GM12874 (cell line): ENCODE measurements at regions not wholly inside any gene's neighbourhood (a gene's known extent, or its start where the extent isn't known, plus 50 kb on each side); places are given as distances from the start of the nearest gene placed in this dataset.

ENCODE experiments used
- TF ChIP-seq, protein P1 (sequence below): IDR thresholded peaks from 2 replicates; pipeline ENCODE4 v1.5.1; 2011; ENCODE audit warnings: low read depth, mild to moderate bottlenecking, control low read depth, low read length, moderate library complexity; ENCODE audit not compliant: insufficient read depth

DNA sequence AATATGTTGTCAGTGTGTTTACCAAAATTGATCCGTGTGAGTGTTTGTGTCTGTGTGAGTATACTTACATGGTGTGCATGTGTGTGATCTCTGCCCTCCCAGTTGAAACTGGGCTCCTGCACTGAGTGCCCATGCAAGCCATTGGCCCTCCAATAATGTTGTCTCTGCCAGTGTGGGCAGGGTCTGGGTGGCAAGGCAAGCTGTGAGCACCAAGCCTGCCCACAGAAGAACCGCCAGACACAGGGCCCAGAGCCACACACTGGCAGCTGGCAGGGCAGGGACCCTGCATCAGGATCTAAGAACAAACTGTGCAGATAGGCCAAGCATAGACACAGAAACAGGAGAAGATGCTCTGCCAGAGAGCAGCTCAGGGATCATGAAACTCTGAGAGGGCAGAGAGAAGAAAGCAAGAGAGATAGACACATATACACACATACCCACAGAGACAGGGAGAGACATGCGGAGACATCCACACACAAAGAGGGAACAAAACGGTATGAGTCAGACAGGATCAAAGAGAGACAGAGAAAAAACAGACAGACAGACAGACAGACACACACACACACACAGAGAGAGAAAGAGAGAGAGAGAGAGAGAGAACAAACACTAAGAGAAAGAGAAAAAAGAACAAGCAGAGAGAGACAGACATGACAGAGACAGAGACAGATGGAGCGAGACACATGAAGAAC, 555.0 kb downstream of the MID1IP1 start:
- TF ChIP-seq, protein P1, sequence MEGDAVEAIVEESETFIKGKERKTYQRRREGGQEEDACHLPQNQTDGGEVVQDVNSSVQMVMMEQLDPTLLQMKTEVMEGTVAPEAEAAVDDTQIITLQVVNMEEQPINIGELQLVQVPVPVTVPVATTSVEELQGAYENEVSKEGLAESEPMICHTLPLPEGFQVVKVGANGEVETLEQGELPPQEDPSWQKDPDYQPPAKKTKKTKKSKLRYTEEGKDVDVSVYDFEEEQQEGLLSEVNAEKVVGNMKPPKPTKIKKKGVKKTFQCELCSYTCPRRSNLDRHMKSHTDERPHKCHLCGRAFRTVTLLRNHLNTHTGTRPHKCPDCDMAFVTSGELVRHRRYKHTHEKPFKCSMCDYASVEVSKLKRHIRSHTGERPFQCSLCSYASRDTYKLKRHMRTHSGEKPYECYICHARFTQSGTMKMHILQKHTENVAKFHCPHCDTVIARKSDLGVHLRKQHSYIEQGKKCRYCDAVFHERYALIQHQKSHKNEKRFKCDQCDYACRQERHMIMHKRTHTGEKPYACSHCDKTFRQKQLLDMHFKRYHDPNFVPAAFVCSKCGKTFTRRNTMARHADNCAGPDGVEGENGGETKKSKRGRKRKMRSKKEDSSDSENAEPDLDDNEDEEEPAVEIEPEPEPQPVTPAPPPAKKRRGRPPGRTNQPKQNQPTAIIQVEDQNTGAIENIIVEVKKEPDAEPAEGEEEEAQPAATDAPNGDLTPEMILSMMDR: no peak

DNA sequence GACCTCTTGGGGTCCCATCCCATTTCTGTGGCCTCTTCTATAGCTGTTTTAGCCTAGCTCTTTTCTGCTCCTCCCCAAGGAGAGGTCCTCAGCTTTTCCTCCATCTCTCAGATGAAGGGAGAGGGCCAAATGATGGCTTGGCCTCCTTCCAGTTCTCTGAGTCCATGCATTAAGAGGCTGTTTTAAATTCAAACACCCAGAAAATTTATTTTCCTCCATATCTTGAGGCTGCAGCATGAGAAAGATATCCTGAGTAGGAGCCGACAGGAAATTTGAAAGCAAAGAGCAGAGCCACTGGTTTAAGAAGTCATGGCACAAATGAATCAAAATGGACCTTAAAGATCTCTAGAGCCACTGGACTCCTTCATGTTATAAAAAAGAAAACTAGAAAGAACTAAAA, 558.8 kb downstream of the MID1IP1 start:
- TF ChIP-seq, protein P1: no peak

DNA sequence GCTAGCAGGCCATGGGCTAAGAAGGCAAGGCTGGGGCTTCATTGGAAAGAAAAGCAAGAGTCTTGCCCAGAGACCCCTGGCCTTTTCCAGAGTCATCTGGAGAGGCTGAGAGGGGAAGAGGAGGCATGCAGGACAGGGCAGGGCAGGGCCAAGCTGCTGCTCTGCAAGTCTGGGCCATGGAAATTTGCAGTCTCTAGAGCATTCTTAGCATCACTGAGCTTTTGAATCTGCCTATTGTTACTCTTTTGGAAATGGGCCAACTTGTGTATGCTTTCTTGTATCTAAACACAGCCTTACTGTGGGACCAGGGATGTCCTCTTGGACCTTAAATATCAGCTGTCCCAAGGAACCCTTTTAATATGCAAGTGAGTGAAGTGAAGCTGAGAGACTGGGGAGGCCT, 560.5 kb downstream of the MID1IP1 start:
- TF ChIP-seq, protein P1: no peak

DNA sequence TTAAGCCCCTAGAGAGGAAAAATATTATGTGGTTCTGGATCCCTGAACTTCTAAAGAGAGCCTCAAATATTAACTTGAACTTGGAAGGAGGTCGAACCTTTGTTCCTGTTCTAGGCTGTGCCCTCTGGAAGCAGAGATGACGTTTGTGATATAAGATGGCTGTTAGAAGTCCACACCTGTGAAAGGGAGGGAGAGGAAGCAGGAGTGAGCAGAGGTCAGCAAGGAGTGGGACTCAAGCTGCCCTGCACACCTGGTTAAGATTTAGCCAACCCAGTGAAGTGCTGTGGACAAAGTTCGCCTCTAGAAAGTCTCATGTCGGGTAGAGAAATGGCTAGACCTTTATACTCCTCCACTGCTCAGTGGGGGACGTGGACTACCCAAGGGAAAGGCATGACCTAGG, 566.2 kb downstream of the MID1IP1 start:
- TF ChIP-seq, protein P1: no peak

DNA sequence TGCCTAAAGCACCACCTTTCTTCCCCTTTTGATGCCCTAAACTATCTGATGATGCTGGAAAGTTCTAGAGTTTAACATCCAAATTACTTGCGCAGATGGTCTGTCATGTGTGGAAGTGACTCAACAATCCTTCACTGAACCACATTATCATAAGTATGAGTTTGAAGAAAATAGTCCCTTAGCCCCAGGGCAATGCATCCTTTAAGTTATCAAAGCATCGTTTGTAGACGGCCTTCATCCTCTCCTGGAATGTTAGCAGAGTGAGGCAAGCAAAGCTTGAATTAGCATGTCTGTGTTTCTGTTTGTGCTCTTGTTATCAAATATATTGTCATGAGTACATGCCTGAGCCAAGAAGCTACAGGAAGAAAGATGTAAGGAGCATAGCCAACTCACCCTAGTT, 570.9 kb downstream of the MID1IP1 start:
- TF ChIP-seq, protein P1: no peak

DNA sequence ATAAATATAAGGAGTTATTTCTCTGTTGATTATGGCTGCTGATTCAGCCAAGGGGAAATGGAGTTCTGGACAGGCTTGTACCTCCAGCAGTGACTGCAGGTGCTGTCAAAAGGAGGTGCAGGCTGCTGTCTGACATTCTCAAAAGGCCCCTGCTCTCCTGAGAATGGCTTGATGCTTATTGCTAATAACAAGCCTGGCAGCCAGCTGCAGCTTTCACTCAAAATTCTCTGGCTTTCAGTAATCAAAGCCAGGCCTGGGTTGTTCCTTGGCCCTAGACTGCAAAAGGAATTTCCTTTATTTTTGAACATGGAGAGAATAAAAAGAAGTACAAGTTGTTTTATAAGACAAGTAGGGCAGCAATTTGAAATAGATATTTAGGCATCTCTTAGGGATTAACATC, 575.9 kb downstream of the MID1IP1 start:
- TF ChIP-seq, protein P1: no peak

DNA sequence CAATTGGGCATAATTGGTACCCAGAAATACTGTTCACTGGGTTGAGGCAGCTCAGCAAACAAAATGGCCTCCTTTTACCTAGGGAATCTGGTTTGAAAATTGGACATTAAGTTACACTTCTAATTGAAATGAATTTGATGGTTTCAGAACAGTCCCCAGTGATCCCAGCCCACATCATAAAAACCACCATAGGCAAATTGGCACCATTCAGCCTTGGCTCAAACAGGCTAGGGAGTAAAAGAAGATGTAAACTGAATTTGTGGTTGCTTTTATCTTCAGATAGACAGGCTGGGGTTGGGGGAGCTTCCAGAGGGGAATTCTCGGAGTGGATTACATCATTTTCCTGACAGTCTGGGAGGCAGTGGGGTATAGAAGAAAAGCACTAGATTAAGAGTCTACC, 576.5 kb downstream of the MID1IP1 start:
- TF ChIP-seq, protein P1: no peak
